ENCODE measurements at regions not wholly inside any gene's neighbourhood (a gene's known extent, or its start where the extent isn't known, plus 50 kb on each side); places are given as distances from the start of the nearest gene placed in this dataset.

DNA sequence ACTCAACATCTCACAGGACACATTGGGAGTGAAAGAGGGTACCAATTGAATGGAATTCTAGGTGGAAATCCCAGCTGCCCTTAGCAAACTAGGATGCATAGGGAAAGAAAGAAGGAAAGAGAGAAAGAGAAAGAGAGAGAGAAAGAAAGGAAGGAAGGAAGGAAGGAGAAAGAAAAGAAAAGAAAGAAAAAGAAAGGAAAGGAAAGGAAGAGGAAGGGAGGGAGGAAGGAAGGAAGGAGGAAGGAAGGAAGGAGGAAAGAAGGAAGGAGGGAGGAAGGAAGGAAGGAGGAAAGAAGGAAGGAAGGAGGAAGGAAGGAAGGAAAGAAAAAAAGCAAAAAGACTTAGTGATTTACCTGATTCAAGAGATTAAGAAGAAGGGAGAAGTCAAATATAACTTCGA lies 143.9 kb downstream of the SS18 start:
- TF ChIP-seq, protein P1, sequence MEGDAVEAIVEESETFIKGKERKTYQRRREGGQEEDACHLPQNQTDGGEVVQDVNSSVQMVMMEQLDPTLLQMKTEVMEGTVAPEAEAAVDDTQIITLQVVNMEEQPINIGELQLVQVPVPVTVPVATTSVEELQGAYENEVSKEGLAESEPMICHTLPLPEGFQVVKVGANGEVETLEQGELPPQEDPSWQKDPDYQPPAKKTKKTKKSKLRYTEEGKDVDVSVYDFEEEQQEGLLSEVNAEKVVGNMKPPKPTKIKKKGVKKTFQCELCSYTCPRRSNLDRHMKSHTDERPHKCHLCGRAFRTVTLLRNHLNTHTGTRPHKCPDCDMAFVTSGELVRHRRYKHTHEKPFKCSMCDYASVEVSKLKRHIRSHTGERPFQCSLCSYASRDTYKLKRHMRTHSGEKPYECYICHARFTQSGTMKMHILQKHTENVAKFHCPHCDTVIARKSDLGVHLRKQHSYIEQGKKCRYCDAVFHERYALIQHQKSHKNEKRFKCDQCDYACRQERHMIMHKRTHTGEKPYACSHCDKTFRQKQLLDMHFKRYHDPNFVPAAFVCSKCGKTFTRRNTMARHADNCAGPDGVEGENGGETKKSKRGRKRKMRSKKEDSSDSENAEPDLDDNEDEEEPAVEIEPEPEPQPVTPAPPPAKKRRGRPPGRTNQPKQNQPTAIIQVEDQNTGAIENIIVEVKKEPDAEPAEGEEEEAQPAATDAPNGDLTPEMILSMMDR (conservative IDR thresholded peaks at IDR 0.05; ENCODE audit: low read length), result no peak
- TF ChIP-seq EZH2phosphoT487 (IDR thresholded peaks at IDR 0.05; ENCODE audit: borderline replicate concordance), result no peak

Data from Loucy (cell line).